HCT116 (cell line): ENCODE measurements at regions not wholly inside any gene's neighbourhood (a gene's known extent, or its start where the extent isn't known, plus 50 kb on each side); places are given as distances from the start of the nearest gene placed in this dataset.

Source experiments
- ATAC-seq: fragments of 200-7000 bp; cut with Tn5 transposase; 2 replicates; pipeline ENCODE4 v1.9.1; 2020; ENCODE audit warnings: mild to moderate bottlenecking, moderate library complexity
- BruUV-seq: library from RNA; stranded (reverse); fragments of 400-500 nt; replicated peaks from 2 replicates; lab custom pipeline; 2021; lab: Mats Ljungman, UMichigan
- CTCF ChIA-PET: fragments of 300-600 bp; sonication (Branson Sonifier 250); formaldehyde crosslinking; loops from one replicate; lab custom pipeline; 2021; ENCODE audit warnings: antibody characterized with exemption; lab: Charles Lee
- POLR2A ChIA-PET: fragments of 300-600, 350-600 bp; sonication (Branson Sonifier 250); formaldehyde crosslinking; loops from one replicate; lab custom pipeline; 2021; ENCODE audit warnings: antibody characterized with exemption; lab: Charles Lee
- RAD21 ChIA-PET, 2 experiments: fragments of 300-600 bp; sonication (Branson Sonifier 250); formaldehyde crosslinking; loops; one replicate each; lab custom pipeline; 2023; ENCODE audit warnings: low total read pairs in 2 of 2; ENCODE audit not compliant: uncharacterized antibody in 2 of 2, unreplicated experiment in 2 of 2, low non-redundant PET in 1 of 2; lab: Charles Lee
- DNase-seq: peaks from one replicate; pipeline ENCODE4 v3.0.0-alpha.2; 2010; ENCODE audit warnings: low read depth, low spot score
- H2AFZ ChIP-seq: fragments of 200-600 bp; shearing (Covaris generic), sonication (generic); 2 replicates; pipeline ENCODE4 v1.6.1; 2017; ENCODE audit warnings: low read depth, mixed run types, mixed read lengths, antibody characterized with exemption, low read length; ENCODE audit not compliant: poor library complexity, severe bottlenecking
- H3K27ac ChIP-seq: 2 replicates; pipeline ENCODE4 v1.5.1; 2012; ENCODE audit warnings: low read depth, low read length
- H3K27me3 ChIP-seq: fragments of 200-600 bp; sonication (generic); 2 replicates; pipeline ENCODE4 v1.6.1; 2016; ENCODE audit warnings: mixed run types, low read length, mixed read lengths; ENCODE audit not compliant: insufficient read depth
- H3K36me3 ChIP-seq, 2 experiments: fragments of 200-500 bp in 1 of 2; fragments of 200-600 bp in 1 of 2; sonication (Bioruptor generic) in 1 of 2; sonication (generic) in 1 of 2; 2 replicates each; pipeline versions ENCODE4 v1.5.1 to v1.6.1; 2014 to 2016; ENCODE audit warnings: low read length in 2 of 2, inconsistent platforms in 1 of 2, mixed read lengths in 1 of 2, mixed run types in 1 of 2; ENCODE audit not compliant: insufficient read depth in 2 of 2, control insufficient read depth in 1 of 2
- H3K4me1 ChIP-seq, 2 experiments: fragments of 200-600 bp in 1 of 2; sonication (generic) in 1 of 2; 2 replicates each; pipeline versions ENCODE4 v1.5.1 to v1.6.1; 2012 to 2017; ENCODE audit warnings: low read length in 2 of 2, inconsistent platforms in 1 of 2, mild to moderate bottlenecking in 1 of 2, mixed read lengths in 1 of 2, mixed run types in 1 of 2, moderate library complexity in 1 of 2; ENCODE audit not compliant: insufficient read depth in 2 of 2, control insufficient read depth in 1 of 2
- H3K4me2 ChIP-seq: fragments of 200-600 bp; sonication (generic); 2 replicates; pipeline ENCODE4 v1.6.1; 2017; ENCODE audit warnings: mixed run types, low read length, mixed read lengths
- H3K4me3 ChIP-seq, 2 experiments: fragments of 200-600 bp in 1 of 2; sonication (generic) in 1 of 2; replicated peaks in 1 of 2; 2 replicates each; pipeline ENCODE4 v1.5.1; 2011 to 2016; ENCODE audit warnings: low read length in 2 of 2, control low read depth in 1 of 2, low read depth in 1 of 2, mild to moderate bottlenecking in 1 of 2, mixed read lengths in 1 of 2, mixed run types in 1 of 2
- H3K79me2 ChIP-seq: fragments of 200-600 bp; sonication (generic); 2 replicates; pipeline ENCODE4 v1.6.1; 2017; ENCODE audit warnings: mild to moderate bottlenecking, mixed run types, low read length, moderate library complexity, mixed read lengths; ENCODE audit not compliant: insufficient read depth
- H3K9ac ChIP-seq: fragments of 200-600 bp; sonication (generic); 2 replicates; pipeline ENCODE4 v1.6.1; 2016; ENCODE audit warnings: low read length, mixed read lengths
- H3K9me2 ChIP-seq: fragments of 200-600 bp; sonication (generic), shearing (Covaris generic); 2 replicates; pipeline ENCODE4 v1.6.1; 2017; ENCODE audit warnings: mixed run types, mild to moderate bottlenecking, moderate library complexity; ENCODE audit not compliant: insufficient read depth
- H3K9me3 ChIP-seq, 2 experiments: fragments of 200-500 bp in 1 of 2; fragments of 200-600 bp in 1 of 2; sonication (Bioruptor generic) in 1 of 2; sonication (generic) in 1 of 2; 2 replicates each; pipeline ENCODE4 v1.6.1; 2014 to 2017; ENCODE audit warnings: low read length in 2 of 2, mixed read lengths in 2 of 2, inconsistent platforms in 1 of 2, low read depth in 1 of 2, mild to moderate bottlenecking in 1 of 2, mixed run types in 1 of 2, moderate library complexity in 1 of 2; ENCODE audit not compliant: control insufficient read depth in 1 of 2, insufficient read depth in 1 of 2
- H4K20me1 ChIP-seq: fragments of 200-600 bp; sonication (generic), shearing (Covaris generic); 2 replicates; pipeline ENCODE4 v1.6.1; 2017; ENCODE audit warnings: mixed run types, mild to moderate bottlenecking, moderate library complexity; ENCODE audit not compliant: insufficient read depth
- ATF3 ChIP-seq: IDR thresholded peaks from 2 replicates; pipeline ENCODE4 v1.6.1; 2012
- CEBPB ChIP-seq: IDR thresholded peaks from 2 replicates; pipeline ENCODE4 v1.6.1; 2012; ENCODE audit warnings: low read depth
- EGR1 ChIP-seq: IDR thresholded peaks from 2 replicates; pipeline ENCODE4 v1.6.1; 2012; ENCODE audit warnings: low read depth
- EZH2 ChIP-seq: fragments of 200-600 bp; sonication (generic); IDR thresholded peaks from 2 replicates; pipeline ENCODE4 v1.6.1; 2017; ENCODE audit warnings: antibody characterized with exemption, mixed run types
- JUND ChIP-seq: IDR thresholded peaks from 2 replicates; pipeline ENCODE4 v1.6.1; 2012
- MAX ChIP-seq: IDR thresholded peaks from 2 replicates; pipeline ENCODE4 v1.6.1; 2012
- POLR2A ChIP-seq: IDR thresholded peaks from 2 replicates; pipeline ENCODE4 v1.7.0; 2011; ENCODE audit warnings: borderline replicate concordance; ENCODE audit not compliant: insufficient read depth, insufficient read length; ENCODE audit errors: extremely low read depth
- POLR2AphosphoS5 ChIP-seq: IDR thresholded peaks from 2 replicates; pipeline ENCODE4 v1.6.1; 2011; ENCODE audit warnings: mild to moderate bottlenecking, low read depth, low read length, moderate library complexity
- RAD21 ChIP-seq: IDR thresholded peaks from 2 replicates; pipeline ENCODE4 v1.6.1; 2012; ENCODE audit warnings: low read depth, mild to moderate bottlenecking
- REST ChIP-seq: IDR thresholded peaks from 2 replicates; pipeline ENCODE4 v1.6.1; 2012; ENCODE audit warnings: low read depth
- SIN3A ChIP-seq: IDR thresholded peaks from 2 replicates; pipeline ENCODE4 v1.6.1; 2012; ENCODE audit warnings: low read depth
- SP1 ChIP-seq: IDR thresholded peaks from 2 replicates; pipeline ENCODE4 v1.6.1; 2012; ENCODE audit warnings: low read depth
- SRF ChIP-seq: IDR thresholded peaks from 2 replicates; pipeline ENCODE4 v1.6.1; 2012; ENCODE audit warnings: low read depth
- TCF7L2 ChIP-seq: IDR thresholded peaks from 2 replicates; pipeline ENCODE4 v1.7.0; 2011; ENCODE audit warnings: borderline replicate concordance, inconsistent platforms; ENCODE audit not compliant: insufficient read depth, insufficient read length; ENCODE audit errors: extremely low read depth
- YY1 ChIP-seq: IDR thresholded peaks from 2 replicates; pipeline ENCODE4 v1.6.1; 2011; ENCODE audit warnings: low read length, low read depth, moderate library complexity, mild to moderate bottlenecking; ENCODE audit not compliant: insufficient replicate concordance; ENCODE audit errors: extremely low read depth
- ZFX ChIP-seq: fragments of 450-650 bp; IDR thresholded peaks from 2 replicates; pipeline ENCODE4 v1.6.1; 2017
- ZNF274 ChIP-seq: fragments of 200-500 bp; sonication (Bioruptor generic); IDR thresholded peaks from 2 replicates; pipeline ENCODE4 v1.6.1; 2014; ENCODE audit warnings: mild to moderate bottlenecking, low read depth, low read length, inconsistent platforms
- intact Hi-C: fragments of 100-400 bp; cut with micrococcal nuclease; formaldehyde crosslinking; loops from 2 replicates; pipeline ENCODE4 v1.10.0; 2022

GRCh38 chr5:89954916-89955315 is 454.6 kb downstream of the CETN3 start:
- Histone ChIP-seq H3K4me1 (no peaks in the 10 kb centered on the region), H3K27ac (no peak overlapping the region), H3K4me2 (no peak overlapping the region), H3K36me3 (no peaks in the 10 kb centered on the region), H3K79me2 (no peaks in the 10 kb centered on the region), H3K9me3 (no peaks in the 10 kb centered on the region), H3K4me3 (no peak overlapping the region), H4K20me1 (no peaks in the 10 kb centered on the region), H2AFZ (no peak overlapping the region), H3K9me2 (no peaks in the 10 kb centered on the region; the same call in 1 of the 2 replicates), H3K27me3 (no peaks in the 10 kb centered on the region), H3K9ac (no peak overlapping the region)
- TF ChIP-seq YY1 (no peak), SP1 (no peak), ZNF274 (no peak), EGR1 (no peak), TCF7L2 (no peak), RAD21 (no peak), POLR2A (no peak)
- CTCF ChIA-PET: no interaction called here
- intact Hi-C loops: no loop called here
- POLR2A ChIA-PET: no interaction called here
- no peak for DNase-seq
- no TSS peak for BruUV-seq
- ATAC-seq: no peak
- RAD21 ChIA-PET: no interaction called here

- Histone ChIP-seq H3K27ac (no peak overlapping the region), H3K27me3 (no peaks in the 10 kb centered on the region), H3K36me3 (no peaks in the 10 kb centered on the region), H3K9ac (no peak overlapping the region), H4K20me1 (no peaks in the 10 kb centered on the region), H3K4me2 (no peak overlapping the region), H3K79me2 (no peaks in the 10 kb centered on the region), H3K4me1 (no peaks in the 10 kb centered on the region), H3K9me2 (no peaks in the 10 kb centered on the region; the same call in 1 of the 2 replicates), H3K4me3 (no peak overlapping the region), H3K9me3 (no peaks in the 10 kb centered on the region), H2AFZ (no peak overlapping the region)
- intact Hi-C loops: no loop called here
- BruUV-seq: no TSS peak
- RAD21 ChIA-PET: no interaction called here
- DNase-seq (no peak), ATAC-seq (no peak)
- CTCF ChIA-PET: no interaction called here
- POLR2A ChIA-PET: no interaction called here
- no peak for TF ChIP-seq YY1
- no peak for TF ChIP-seq ZFX
- TF ChIP-seq POLR2A: no peak
- no peak for TF ChIP-seq JUND
- no peak for TF ChIP-seq EZH2
- no peak for TF ChIP-seq REST
- TF ChIP-seq SP1: no peak
- no peak for TF ChIP-seq CEBPB
- TF ChIP-seq ATF3: no peak
- no peak for TF ChIP-seq POLR2AphosphoS5
- no peak for TF ChIP-seq ZNF274
- TF ChIP-seq RAD21: no peak
- no peak for TF ChIP-seq TCF7L2
- no peak for TF ChIP-seq MAX
- TF ChIP-seq EGR1: no peak
- TF ChIP-seq SIN3A: no peak
- TF ChIP-seq SRF: no peak
These were observed 457.7 kb downstream of the CETN3 start for GRCh38 chr5:89951876-89952275.
